ENCODE measurements at regions not wholly inside any gene's neighbourhood (a gene's known extent, or its start where the extent isn't known, plus 50 kb on each side); places are given as distances from the start of the nearest gene placed in this dataset.

GRCh38 chr10:128301051-128301450 lies 174.8 kb upstream of the MKI67 start:
- ChIA-PET POLR2A (no interaction called here), CTCF (no interaction called here), RAD21 (ENCODE audit: low non-redundant PET in 1 of 2, low total read pairs in 2 of 2, uncharacterized antibody in 2 of 2, unreplicated experiment in 2 of 2) (no interaction called here)
- Histone ChIP-seq H2AFZ (ENCODE audit: low read depth, low read length, poor library complexity, severe bottlenecking) (no peak overlapping the region), H3K9me2 (ENCODE audit: insufficient read depth) (no peaks in the 10 kb centered on the region), H3K4me2 (ENCODE audit: low read length) (no peak overlapping the region), H3K79me2 (ENCODE audit: insufficient read depth, low read length) (no peaks in the 10 kb centered on the region), H3K27ac (ENCODE audit: low read depth, low read length) (no peak overlapping the region), H3K36me3 (ENCODE audit: control insufficient read depth in 1 of 2, insufficient read depth in 2 of 2, low read length in 2 of 2) (no peaks in the 10 kb centered on the region), H3K4me3 (replicated peaks in 1 of 2; ENCODE audit: low read depth in 1 of 2, low read length in 2 of 2) (no peak overlapping the region), H3K9me3 (ENCODE audit: control insufficient read depth in 1 of 2, insufficient read depth in 1 of 2, low read depth in 1 of 2, low read length in 2 of 2) (no peaks in the 10 kb centered on the region), H3K4me1 (ENCODE audit: control insufficient read depth in 1 of 2, insufficient read depth in 2 of 2, low read length in 2 of 2) (no peaks in the 10 kb centered on the region), H3K27me3 (ENCODE audit: insufficient read depth, low read length) (peaks cover 21% of the 10 kb centered on the region; the same call in 1 of the 2 replicates), H4K20me1 (ENCODE audit: insufficient read depth) (no peaks in the 10 kb centered on the region), H3K9ac (ENCODE audit: low read length) (no peak overlapping the region)
- DNase-seq (ENCODE audit: low read depth, low spot score) (no peak), ATAC-seq (no peak)
- TF ChIP-seq JUND (IDR thresholded peaks at IDR 0.05) (no peak), ELF1 (IDR thresholded peaks at IDR 0.05; ENCODE audit: borderline replicate concordance, low read depth) (no peak), FOSL1 (IDR thresholded peaks at IDR 0.05; ENCODE audit: low read depth) (no peak), ATF3 (IDR thresholded peaks at IDR 0.05) (no peak), RAD21 (IDR thresholded peaks at IDR 0.05; ENCODE audit: low read depth) (no peak), CTCF (IDR thresholded peaks at IDR 0.05 in 2 of 3, conservative IDR thresholded peaks at IDR 0.05 in 1 of 3; ENCODE audit: borderline replicate concordance in 1 of 3, insufficient read depth in 1 of 3, low read depth in 2 of 3, low read length in 2 of 3) (no peak), EGR1 (IDR thresholded peaks at IDR 0.05; ENCODE audit: low read depth) (no peak), YY1 (IDR thresholded peaks at IDR 0.05; ENCODE audit: extremely low read depth, insufficient replicate concordance, low read depth, low read length) (no peak), ZFX (IDR thresholded peaks at IDR 0.05) (no peak), POLR2A (IDR thresholded peaks at IDR 0.05; ENCODE audit: borderline replicate concordance, extremely low read depth, insufficient read depth, insufficient read length) (no peak), CBX3 (IDR thresholded peaks at IDR 0.05; ENCODE audit: low read depth) (no peak), ZNF274 (IDR thresholded peaks at IDR 0.05; ENCODE audit: low read depth, low read length) (no peak)
- no TSS peak for BruUV-seq (replicated peaks)
- intact Hi-C loops (cut with micrococcal nuclease), result no loop called here
